Epithelial cell of proximal tubule (primary cell): ENCODE measurements at regions not wholly inside any gene's neighbourhood (a gene's known extent, or its start where the extent isn't known, plus 50 kb on each side); places are given as distances from the start of the nearest gene placed in this dataset.
"Not testable (repeated sequence)": the region's sequence is repeated elsewhere in the genome, so short reads cannot be mapped to it uniquely, and the experiment has no call there.

Experiments
- DNase-seq: peaks from one replicate; pipeline ENCODE4 v3.0.0-alpha.2; 2011; ENCODE audit warnings: low read depth
- H3K4me3 ChIP-seq: 2 replicates; pipeline ENCODE4 v1.5.1; 2011; ENCODE audit warnings: low read depth, mild to moderate bottlenecking, low read length
- TF ChIP-seq, protein P1 (sequence below): conservative IDR thresholded peaks from 2 replicates; pipeline ENCODE4 v1.5.1; 2012; ENCODE audit warnings: low read depth, mild to moderate bottlenecking, low read length

DNA sequence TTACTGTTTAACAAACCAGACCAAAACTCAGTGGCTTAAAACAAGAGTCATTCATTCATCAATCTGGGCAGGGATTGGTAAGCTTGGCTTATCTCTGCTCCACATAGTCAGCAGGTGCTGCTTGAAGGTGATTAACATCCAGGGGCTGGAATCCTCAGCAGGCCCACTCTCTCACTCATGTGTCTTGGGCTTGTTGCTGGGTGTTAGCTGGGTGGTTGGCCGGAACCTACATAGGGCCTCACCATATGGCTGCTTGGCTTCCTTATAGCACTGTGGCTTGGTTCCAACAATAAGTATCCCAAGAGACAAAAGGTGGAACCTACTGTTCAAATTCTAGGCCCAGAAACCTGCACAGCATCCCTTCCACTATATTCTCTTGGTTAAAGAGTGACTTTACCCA lies 125.0 kb downstream of the RASGEF1B start:
- H3K4me3 ChIP-seq = no peak overlapping the region
- DNase-seq = no peak
- TF ChIP-seq, protein P1, sequence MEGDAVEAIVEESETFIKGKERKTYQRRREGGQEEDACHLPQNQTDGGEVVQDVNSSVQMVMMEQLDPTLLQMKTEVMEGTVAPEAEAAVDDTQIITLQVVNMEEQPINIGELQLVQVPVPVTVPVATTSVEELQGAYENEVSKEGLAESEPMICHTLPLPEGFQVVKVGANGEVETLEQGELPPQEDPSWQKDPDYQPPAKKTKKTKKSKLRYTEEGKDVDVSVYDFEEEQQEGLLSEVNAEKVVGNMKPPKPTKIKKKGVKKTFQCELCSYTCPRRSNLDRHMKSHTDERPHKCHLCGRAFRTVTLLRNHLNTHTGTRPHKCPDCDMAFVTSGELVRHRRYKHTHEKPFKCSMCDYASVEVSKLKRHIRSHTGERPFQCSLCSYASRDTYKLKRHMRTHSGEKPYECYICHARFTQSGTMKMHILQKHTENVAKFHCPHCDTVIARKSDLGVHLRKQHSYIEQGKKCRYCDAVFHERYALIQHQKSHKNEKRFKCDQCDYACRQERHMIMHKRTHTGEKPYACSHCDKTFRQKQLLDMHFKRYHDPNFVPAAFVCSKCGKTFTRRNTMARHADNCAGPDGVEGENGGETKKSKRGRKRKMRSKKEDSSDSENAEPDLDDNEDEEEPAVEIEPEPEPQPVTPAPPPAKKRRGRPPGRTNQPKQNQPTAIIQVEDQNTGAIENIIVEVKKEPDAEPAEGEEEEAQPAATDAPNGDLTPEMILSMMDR = no peak

DNA sequence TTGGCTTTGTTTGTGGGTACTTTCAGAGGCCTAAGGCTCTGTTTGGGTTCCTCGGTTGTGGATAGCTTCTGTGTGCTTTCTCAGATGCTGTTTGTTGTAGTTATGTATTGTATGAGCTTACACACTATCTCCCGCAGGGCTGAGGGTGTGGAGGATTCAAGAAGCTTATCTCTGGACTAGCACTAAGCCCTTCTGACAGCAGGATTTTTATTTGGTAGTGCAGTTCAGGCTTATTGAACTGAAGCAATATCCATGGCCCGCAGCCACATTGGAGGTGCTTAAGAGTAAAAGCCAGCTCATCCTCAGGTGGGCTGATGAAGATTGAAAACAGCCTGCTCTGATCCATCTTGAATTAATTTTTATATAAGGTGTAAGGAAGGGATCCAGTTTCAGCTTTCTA lies 128.2 kb downstream of the RASGEF1B start:
- TF ChIP-seq, protein P1 = no peak
- H3K4me3 ChIP-seq = no peak overlapping the region
- no peak for DNase-seq

DNA sequence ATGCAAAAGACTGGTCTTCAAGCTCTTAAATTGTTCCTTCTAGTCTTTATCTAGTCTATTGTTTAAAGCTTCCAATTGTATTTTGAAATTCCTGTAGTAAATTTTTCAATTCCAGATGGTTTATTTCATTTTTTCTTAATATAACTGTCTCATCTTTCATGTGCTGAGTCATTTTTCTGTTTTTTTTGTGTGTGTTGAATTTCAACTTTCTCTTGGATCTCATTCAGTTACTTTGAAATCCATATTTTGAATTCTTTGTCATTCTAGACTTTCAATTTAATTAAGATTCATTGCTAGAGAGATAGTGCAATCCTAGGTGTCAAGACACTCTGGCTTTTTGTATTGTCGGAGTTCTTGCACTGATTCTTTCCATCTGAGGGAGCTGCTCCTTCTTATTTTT lies 128.0 kb upstream of the PRKG2 start:
- no peak for DNase-seq
- TF ChIP-seq, protein P1 = no peak
- no peak overlapping the region for H3K4me3 ChIP-seq

DNA sequence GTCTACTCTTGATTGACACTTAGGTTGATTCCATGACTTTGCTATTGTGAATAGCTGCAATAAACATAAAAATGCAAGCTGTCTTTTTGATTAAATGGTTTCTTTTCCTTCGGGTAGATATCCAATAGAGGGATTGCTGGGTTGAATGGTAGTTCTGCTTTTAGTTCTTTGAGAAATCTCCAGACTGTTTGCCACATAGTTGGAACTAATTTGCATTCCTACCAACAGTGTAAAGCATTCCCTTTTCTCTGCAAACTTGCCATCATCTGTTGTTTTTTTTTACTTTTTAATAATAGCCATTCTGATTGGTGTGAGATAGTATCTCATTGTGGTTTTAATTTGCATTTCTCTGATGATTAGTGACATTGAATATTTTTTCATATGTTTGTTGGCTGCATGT lies 122.2 kb upstream of the PRKG2 start:
- no peak overlapping the region for H3K4me3 ChIP-seq
- no peak for DNase-seq
- TF ChIP-seq, protein P1 = no peak

DNA sequence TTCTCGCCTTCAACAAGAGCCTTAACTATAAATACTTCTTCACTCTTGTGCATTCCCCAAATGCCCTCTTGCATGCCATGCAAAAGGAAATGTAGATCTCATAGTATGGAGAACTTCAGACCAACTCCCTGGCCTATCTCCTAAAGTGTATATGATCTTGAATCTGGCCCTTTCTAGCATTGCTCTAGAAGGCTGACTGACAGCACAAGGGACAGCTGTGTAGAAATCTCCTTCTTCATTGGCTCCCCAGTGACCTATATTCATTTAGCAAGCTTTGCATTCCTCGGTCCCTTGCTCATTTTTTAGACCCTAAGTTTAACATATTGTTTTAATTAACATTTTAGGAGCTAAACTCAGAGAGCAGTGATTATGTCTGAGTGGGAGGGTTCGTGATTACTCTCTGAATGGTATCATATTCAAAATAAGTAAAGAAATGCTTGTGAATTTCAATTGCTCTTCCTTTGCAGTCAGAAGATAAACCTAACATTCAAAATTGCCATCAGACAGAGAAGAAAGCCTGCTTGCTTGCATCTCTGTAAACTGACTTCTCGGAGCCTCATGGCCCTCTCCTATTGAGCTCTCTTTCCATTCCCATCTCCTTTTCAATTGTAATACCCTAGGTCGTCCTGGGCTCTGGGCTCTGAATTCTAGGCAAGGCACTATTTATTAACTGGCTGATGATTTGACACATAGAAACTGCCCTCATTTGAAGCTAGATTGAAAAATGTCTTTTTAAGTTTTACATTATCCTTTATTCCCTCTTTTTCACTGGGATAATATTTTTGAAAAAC lies 120.3 kb upstream of the PRKG2 start:
- no peak overlapping the region for H3K4me3 ChIP-seq
- no peak for DNase-seq
- TF ChIP-seq, protein P1 = no peak

DNA sequence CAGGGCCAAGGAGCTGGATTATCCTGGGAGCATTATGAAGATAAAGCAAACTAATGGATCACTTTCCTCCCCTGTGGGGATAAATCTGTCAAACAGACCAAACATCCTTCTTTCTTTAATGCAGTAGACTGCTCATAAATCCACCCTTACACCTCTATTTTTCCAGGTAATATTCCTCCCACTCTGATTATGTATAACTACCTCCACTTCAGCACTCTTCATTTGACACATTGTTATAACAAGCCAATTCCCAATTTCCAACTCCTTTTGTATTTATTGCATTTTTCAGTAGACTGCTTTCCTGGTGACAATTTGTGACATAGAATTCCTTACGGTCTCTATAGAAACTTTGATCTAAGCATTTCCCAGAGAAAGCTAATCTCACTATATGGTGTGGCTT lies 115.0 kb upstream of the PRKG2 start:
- TF ChIP-seq, protein P1 = no peak
- no peak overlapping the region for H3K4me3 ChIP-seq
- DNase-seq = no peak

DNA sequence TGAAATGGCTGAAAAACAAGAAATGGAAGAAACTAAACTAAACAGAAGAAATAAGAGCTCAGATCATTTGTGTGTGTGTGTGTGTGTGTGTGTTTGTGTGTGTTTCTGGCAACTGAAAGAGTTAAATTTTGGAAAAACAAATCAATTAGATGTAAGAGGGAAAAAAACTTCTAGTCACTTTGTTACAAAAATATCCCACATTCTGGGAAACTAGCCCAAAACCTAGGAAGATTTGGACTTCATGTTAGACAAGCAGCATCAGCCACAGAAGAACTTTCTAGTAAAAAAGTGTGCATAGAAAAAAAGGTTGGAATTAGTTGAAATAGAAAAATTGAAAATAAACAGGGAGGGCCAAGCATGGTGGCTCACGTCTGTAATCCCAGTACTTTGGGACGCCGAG lies 111.6 kb upstream of the PRKG2 start:
- H3K4me3 ChIP-seq = no peak overlapping the region
- TF ChIP-seq, protein P1 = no peak
- no peak for DNase-seq

DNA sequence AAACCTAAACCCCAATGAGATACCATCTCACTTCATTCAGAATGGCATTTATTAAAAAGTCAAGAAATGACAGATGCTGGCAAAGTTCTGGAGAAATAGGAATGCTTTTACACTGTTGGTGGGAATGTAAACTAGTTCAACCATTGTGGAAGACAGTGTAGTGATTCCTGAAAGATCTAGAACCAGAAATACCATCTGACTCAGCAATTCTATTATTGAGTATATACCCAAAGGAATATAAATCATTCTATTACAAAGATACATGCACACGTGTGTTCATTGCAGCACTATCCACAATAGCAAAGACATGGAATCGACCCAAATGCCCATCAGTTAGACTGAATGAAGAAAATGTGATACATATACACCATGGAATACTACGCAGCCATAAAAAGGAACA lies 109.6 kb upstream of the PRKG2 start:
- not testable (repeated sequence) for DNase-seq

More for the DNA sequence above, 109.6 kb upstream of the PRKG2 start:
- H3K4me3 ChIP-seq = not testable (repeated sequence)
